ENCODE measurements at regions not wholly inside any gene's neighbourhood (a gene's known extent, or its start where the extent isn't known, plus 50 kb on each side); places are given as distances from the start of the nearest gene placed in this dataset.

DNA sequence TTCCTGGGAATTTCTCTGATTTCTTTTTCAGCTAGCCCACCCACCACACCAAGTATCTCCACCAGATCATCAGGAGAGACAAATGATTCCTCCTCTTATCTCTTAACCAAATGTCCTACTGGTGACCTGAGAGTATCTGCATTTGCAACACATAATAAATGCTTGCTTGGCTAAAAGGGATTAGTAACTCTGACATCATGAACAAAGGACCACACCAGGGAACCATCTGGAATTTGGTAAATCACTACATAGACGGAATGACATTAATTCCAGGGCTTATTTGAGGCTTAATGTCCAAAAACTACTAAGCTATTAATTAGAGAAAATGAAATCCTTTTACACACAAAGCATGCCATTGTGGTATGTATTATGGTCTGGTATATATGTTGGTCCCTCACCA, 139.0 kb downstream of the RAP2A start:
- no peak for ATAC-seq
- TF ChIP-seq SNAI2 (CRISPR knock-in tag; IDR thresholded peaks at IDR 0.05) = no peak
- TF ChIP-seq GLIS3 (CRISPR knock-in tag; IDR thresholded peaks at IDR 0.05) = no peak
- TF ChIP-seq, protein P1, sequence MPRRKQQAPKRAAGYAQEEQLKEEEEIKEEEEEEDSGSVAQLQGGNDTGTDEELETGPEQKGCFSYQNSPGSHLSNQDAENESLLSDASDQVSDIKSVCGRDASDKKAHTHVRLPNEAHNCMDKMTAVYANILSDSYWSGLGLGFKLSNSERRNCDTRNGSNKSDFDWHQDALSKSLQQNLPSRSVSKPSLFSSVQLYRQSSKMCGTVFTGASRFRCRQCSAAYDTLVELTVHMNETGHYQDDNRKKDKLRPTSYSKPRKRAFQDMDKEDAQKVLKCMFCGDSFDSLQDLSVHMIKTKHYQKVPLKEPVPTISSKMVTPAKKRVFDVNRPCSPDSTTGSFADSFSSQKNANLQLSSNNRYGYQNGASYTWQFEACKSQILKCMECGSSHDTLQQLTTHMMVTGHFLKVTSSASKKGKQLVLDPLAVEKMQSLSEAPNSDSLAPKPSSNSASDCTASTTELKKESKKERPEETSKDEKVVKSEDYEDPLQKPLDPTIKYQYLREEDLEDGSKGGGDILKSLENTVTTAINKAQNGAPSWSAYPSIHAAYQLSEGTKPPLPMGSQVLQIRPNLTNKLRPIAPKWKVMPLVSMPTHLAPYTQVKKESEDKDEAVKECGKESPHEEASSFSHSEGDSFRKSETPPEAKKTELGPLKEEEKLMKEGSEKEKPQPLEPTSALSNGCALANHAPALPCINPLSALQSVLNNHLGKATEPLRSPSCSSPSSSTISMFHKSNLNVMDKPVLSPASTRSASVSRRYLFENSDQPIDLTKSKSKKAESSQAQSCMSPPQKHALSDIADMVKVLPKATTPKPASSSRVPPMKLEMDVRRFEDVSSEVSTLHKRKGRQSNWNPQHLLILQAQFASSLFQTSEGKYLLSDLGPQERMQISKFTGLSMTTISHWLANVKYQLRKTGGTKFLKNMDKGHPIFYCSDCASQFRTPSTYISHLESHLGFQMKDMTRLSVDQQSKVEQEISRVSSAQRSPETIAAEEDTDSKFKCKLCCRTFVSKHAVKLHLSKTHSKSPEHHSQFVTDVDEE (CRISPR knock-in tag; IDR thresholded peaks at IDR 0.05) = no peak
- TF ChIP-seq TCF4 (CRISPR knock-in tag; IDR thresholded peaks at IDR 0.05; ENCODE audit: borderline replicate concordance) = peak; percentile 43; the same call in 1 of the 2 replicates
- TF ChIP-seq ZFP30 (CRISPR knock-in tag; IDR thresholded peaks at IDR 0.05) = no peak
- no peak for TF ChIP-seq ZC3H10 (CRISPR knock-in tag; IDR thresholded peaks at IDR 0.05)

DNA sequence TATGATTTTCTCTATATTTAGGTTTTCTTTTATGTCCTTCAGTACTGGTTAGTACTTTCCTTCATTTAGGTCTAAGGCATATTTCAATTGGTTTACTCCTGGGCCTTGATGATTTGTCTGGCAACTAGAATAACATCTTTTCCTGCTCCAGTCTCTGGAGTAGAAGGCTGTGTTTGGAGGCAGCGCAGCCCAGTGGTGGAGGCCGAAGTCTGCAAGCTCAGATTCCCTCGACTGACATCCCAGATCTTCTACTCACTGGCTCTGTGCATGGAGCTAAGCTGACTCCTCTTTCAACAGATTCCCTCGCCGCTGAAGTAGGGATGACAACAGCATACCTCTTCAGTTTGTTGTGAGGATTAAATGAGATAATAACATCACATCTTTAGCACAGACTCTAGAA, 141.0 kb downstream of the RAP2A start:
- TF ChIP-seq SNAI2 (CRISPR knock-in tag; IDR thresholded peaks at IDR 0.05) (no peak), ZFP3 (CRISPR knock-in tag; IDR thresholded peaks at IDR 0.05) (no peak), OSR1 (CRISPR knock-in tag; IDR thresholded peaks at IDR 0.05) (no peak), TOX (CRISPR knock-in tag; IDR thresholded peaks at IDR 0.05; ENCODE audit: borderline replicate concordance) (no peak), ZNF70 (CRISPR knock-in tag; IDR thresholded peaks at IDR 0.05) (no peak), ZNF8 (CRISPR knock-in tag; IDR thresholded peaks at IDR 0.05) (no peak), PPARA (CRISPR knock-in tag; IDR thresholded peaks at IDR 0.05; ENCODE audit: borderline replicate concordance) (no peak), CSDC2 (CRISPR knock-in tag; IDR thresholded peaks at IDR 0.05) (no peak), BACH2 (CRISPR knock-in tag; IDR thresholded peaks at IDR 0.05; ENCODE audit: borderline replicate concordance) (no peak), ARNTL (CRISPR knock-in tag; IDR thresholded peaks at IDR 0.05; ENCODE audit: borderline replicate concordance, low read depth) (no peak), TCF4 (CRISPR knock-in tag; IDR thresholded peaks at IDR 0.05; ENCODE audit: borderline replicate concordance) (no peak), ESRRG (CRISPR knock-in tag; IDR thresholded peaks at IDR 0.05) (no peak), GLIS3 (CRISPR knock-in tag; IDR thresholded peaks at IDR 0.05) (no peak), ZNF565 (CRISPR knock-in tag; conservative IDR thresholded peaks at IDR 0.05; ENCODE audit: low read depth) (no peak)
- TF ChIP-seq, protein P1 (CRISPR knock-in tag; IDR thresholded peaks at IDR 0.05) = no peak
- TF ChIP-seq, protein P2, sequence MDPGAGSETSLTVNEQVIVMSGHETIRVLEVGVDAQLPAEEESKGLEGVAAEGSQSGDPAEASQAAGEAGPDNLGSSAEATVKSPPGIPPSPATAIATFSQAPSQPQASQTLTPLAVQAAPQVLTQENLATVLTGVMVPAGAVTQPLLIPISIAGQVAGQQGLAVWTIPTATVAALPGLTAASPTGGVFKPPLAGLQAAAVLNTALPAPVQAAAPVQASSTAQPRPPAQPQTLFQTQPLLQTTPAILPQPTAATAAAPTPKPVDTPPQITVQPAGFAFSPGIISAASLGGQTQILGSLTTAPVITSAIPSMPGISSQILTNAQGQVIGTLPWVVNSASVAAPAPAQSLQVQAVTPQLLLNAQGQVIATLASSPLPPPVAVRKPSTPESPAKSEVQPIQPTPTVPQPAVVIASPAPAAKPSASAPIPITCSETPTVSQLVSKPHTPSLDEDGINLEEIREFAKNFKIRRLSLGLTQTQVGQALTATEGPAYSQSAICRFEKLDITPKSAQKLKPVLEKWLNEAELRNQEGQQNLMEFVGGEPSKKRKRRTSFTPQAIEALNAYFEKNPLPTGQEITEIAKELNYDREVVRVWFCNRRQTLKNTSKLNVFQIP (CRISPR knock-in tag; IDR thresholded peaks at IDR 0.05; ENCODE audit: borderline replicate concordance, low read depth) = no peak
- peak; percentile 92 for ATAC-seq

DNA sequence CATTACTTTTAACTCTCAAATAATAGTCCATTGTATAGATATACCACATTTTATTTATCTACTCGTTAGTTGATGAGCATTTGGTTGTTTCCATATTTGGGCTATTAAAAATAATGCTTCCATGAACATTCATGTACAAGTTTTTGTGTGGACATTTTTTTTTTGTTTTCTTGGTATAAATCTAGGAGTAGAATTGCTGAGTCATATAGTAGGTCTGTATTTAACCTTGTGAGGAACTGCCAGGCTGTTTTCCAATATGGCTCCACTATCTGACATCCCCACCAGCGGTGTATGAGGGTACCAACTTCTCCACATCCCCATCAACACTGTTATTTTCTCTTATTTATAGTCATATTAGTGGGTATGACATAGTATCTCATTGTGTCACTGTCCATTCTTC, 143.1 kb downstream of the RAP2A start:
- ATAC-seq = no peak
- no peak for TF ChIP-seq CSDC2 (CRISPR knock-in tag; IDR thresholded peaks at IDR 0.05)
- no peak for TF ChIP-seq SNAI2 (CRISPR knock-in tag; IDR thresholded peaks at IDR 0.05)
- TF ChIP-seq ZNF8 (CRISPR knock-in tag; IDR thresholded peaks at IDR 0.05) = peak; percentile 46; the same call in 1 of the 2 replicates
- no peak for TF ChIP-seq ZNF70 (CRISPR knock-in tag; IDR thresholded peaks at IDR 0.05)

DNA sequence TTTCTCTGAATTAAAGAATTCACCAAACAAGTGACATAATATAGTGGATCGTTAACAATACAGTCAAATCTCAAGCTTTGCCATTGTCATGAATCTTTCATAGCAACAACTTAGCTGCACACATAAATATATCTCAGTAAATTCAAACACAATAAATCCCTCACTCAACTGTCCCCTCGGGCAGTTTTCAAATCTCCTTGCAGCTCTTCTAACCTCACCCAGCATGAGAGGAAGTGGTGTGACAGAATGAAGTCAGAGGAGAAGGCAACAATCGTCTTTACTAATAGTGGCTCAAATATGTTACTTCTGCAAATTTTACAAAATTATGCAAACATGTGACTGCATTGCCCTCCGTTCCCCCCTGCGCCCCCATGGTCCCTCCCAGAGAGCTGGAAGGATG, 148.2 kb downstream of the RAP2A start:
- TF ChIP-seq PPARA (CRISPR knock-in tag; IDR thresholded peaks at IDR 0.05; ENCODE audit: borderline replicate concordance) (no peak), SNAI2 (CRISPR knock-in tag; IDR thresholded peaks at IDR 0.05) (no peak), GLIS3 (CRISPR knock-in tag; IDR thresholded peaks at IDR 0.05) (no peak), ZNF8 (CRISPR knock-in tag; IDR thresholded peaks at IDR 0.05) (no peak), TCF4 (CRISPR knock-in tag; IDR thresholded peaks at IDR 0.05; ENCODE audit: borderline replicate concordance) (no peak), OSR1 (CRISPR knock-in tag; IDR thresholded peaks at IDR 0.05) (no peak)
- TF ChIP-seq, protein P3, sequence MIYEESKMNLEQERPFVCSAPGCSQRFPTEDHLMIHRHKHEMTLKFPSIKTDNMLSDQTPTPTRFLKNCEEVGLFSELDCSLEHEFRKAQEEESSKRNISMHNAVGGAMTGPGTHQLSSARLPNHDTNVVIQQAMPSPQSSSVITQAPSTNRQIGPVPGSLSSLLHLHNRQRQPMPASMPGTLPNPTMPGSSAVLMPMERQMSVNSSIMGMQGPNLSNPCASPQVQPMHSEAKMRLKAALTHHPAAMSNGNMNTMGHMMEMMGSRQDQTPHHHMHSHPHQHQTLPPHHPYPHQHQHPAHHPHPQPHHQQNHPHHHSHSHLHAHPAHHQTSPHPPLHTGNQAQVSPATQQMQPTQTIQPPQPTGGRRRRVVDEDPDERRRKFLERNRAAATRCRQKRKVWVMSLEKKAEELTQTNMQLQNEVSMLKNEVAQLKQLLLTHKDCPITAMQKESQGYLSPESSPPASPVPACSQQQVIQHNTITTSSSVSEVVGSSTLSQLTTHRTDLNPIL (CRISPR knock-in tag; IDR thresholded peaks at IDR 0.05; ENCODE audit: low read depth) = no peak
- no peak for ATAC-seq

Data from SK-N-SH treated with all-trans-retinoic acid at 6 μM for 48 hours (cell line).